HL-60/S4 (cell line): ENCODE measurements at regions not wholly inside any gene's neighbourhood (a gene's known extent, or its start where the extent isn't known, plus 50 kb on each side); places are given as distances from the start of the nearest gene placed in this dataset.
"Not testable (repeated sequence)": the region's sequence is repeated elsewhere in the genome, so short reads cannot be mapped to it uniquely, and the experiment has no call there.

ENCODE experiments used
- in situ Hi-C: fragments of 300-500 bp; cut with MboI; formaldehyde crosslinking; loops from 2 replicates; pipeline ENCODE4 v1.14.3; 2022; ENCODE audit warnings: low sequenced_read_pairs

GRCh38 chr2:209141818-209142217, 282.0 kb upstream of the MAP2 start:
- in situ Hi-C loops, result no loop called here

- in situ Hi-C loops, result not testable (repeated sequence)
These were observed 278.6 kb upstream of the MAP2 start for GRCh38 chr2:209145220-209145691.

- in situ Hi-C loops, result no loop called here
These were observed 277.7 kb upstream of the MAP2 start for GRCh38 chr2:209145941-209146681.

- in situ Hi-C loops, result no loop called here
These were observed 277.0 kb upstream of the MAP2 start for GRCh38 chr2:209146682-209147320.

- in situ Hi-C loops, result no loop called here
These were observed 275.9 kb upstream of the MAP2 start for GRCh38 chr2:209147981-209148380.

GRCh38 chr2:209160800-209161588, 262.9 kb upstream of the MAP2 start:
- in situ Hi-C loops, result no loop called here

- in situ Hi-C loops, result no loop called here
These were observed 261.7 kb upstream of the MAP2 start for GRCh38 chr2:209162129-209162528.

- in situ Hi-C loops, result no loop called here
These were observed 241.9 kb upstream of the MAP2 start for GRCh38 chr2:209181984-209182383.

GRCh38 chr2:209186886-209187285, 237.0 kb upstream of the MAP2 start:
- in situ Hi-C loops, result not testable (repeated sequence)

GRCh38 chr2:209189893-209190292, 234.0 kb upstream of the MAP2 start:
- in situ Hi-C loops, result no loop called here

- in situ Hi-C loops, result no loop called here
These were observed 232.7 kb upstream of the MAP2 start for GRCh38 chr2:209191139-209191538.

GRCh38 chr2:209194717-209195116, 229.1 kb upstream of the MAP2 start:
- in situ Hi-C loops, result no loop called here

- in situ Hi-C loops, result no loop called here
These were observed 215.6 kb upstream of the MAP2 start for GRCh38 chr2:209208211-209208610.

GRCh38 chr2:209209943-209210342, 213.9 kb upstream of the MAP2 start:
- in situ Hi-C loops, result no loop called here

GRCh38 chr2:209230560-209230959, 193.3 kb upstream of the MAP2 start:
- in situ Hi-C loops, result no loop called here

- in situ Hi-C loops, result no loop called here
These were observed 187.5 kb upstream of the MAP2 start for GRCh38 chr2:209236377-209236776.

GRCh38 chr2:209238765-209239584, 184.9 kb upstream of the MAP2 start:
- in situ Hi-C loops, result no loop called here

GRCh38 chr2:209239585-209239938, 184.3 kb upstream of the MAP2 start:
- in situ Hi-C loops, result no loop called here

- in situ Hi-C loops, result no loop called here
These were observed 183.6 kb upstream of the MAP2 start for GRCh38 chr2:209240204-209240603.

- in situ Hi-C loops, result no loop called here
These were observed 170.3 kb upstream of the MAP2 start for GRCh38 chr2:209253544-209253943.

- in situ Hi-C loops, result no loop called here
These were observed 164.1 kb upstream of the MAP2 start for GRCh38 chr2:209259767-209260166.
